GM23338 (cell line): ENCODE measurements at regions not wholly inside any gene's neighbourhood (a gene's known extent, or its start where the extent isn't known, plus 50 kb on each side); places are given as distances from the start of the nearest gene placed in this dataset.

Source experiments
- ATAC-seq: fragments of 200-7000 bp; cut with Tn5 transposase; 3 replicates; pipeline ENCODE4 v1.9.1; 2020
- DNase-seq: peaks from one replicate; pipeline ENCODE4 v3.0.0-alpha.2; 2015; ENCODE audit warnings: low spot score
- H2AFZ ChIP-seq: fragments of 200-600 bp; sonication (generic); 2 replicates; pipeline ENCODE4 v1.8.0; 2016; ENCODE audit warnings: antibody characterized with exemption, mild to moderate bottlenecking, moderate library complexity
- H3F3A ChIP-seq: fragments of 200-600 bp; sonication (generic); replicated peaks from 2 replicates; pipeline ENCODE4 v1.8.0; 2017; ENCODE audit warnings: antibody characterized with exemption, mixed run types, low read depth
- H3K27ac ChIP-seq: fragments of 200-600 bp; sonication (generic); 2 replicates; pipeline ENCODE4 v1.6.1; 2016; ENCODE audit warnings: low read depth
- H3K27me3 ChIP-seq: fragments of 200-600 bp; sonication (generic); 2 replicates; pipeline ENCODE4 v1.8.0; 2016; ENCODE audit warnings: mild to moderate bottlenecking, mixed run types, moderate library complexity; ENCODE audit not compliant: insufficient read depth
- H3K36me3 ChIP-seq: fragments of 200-600 bp; sonication (generic); 2 replicates; pipeline ENCODE4 v1.8.0; 2016; ENCODE audit warnings: mild to moderate bottlenecking; ENCODE audit not compliant: insufficient read depth
- H3K4me1 ChIP-seq: fragments of 200-600 bp; sonication (generic); 2 replicates; pipeline ENCODE4 v1.8.0; 2016; ENCODE audit warnings: mild to moderate bottlenecking, moderate library complexity; ENCODE audit not compliant: insufficient read depth
- H3K4me2 ChIP-seq: fragments of 200-600 bp; sonication (generic); 2 replicates; pipeline ENCODE4 v1.7.1; 2017; ENCODE audit warnings: mixed run types
- H3K4me3 ChIP-seq: fragments of 200-600 bp; sonication (generic); 2 replicates; pipeline ENCODE4 v1.6.1; 2016; ENCODE audit warnings: mixed run types
- H3K79me2 ChIP-seq: fragments of 200-600 bp; sonication (generic); replicated peaks from 2 replicates; pipeline ENCODE4 v1.8.0; 2017; ENCODE audit warnings: mild to moderate bottlenecking; ENCODE audit not compliant: insufficient read depth
- H3K9me2 ChIP-seq: fragments of 200-600 bp; sonication (generic); 2 replicates; pipeline ENCODE4 v1.8.0; 2017; ENCODE audit not compliant: insufficient read depth
- H4K20me1 ChIP-seq: fragments of 200-600 bp; sonication (generic); replicated peaks from 2 replicates; pipeline ENCODE4 v1.8.0; 2017; ENCODE audit warnings: mild to moderate bottlenecking; ENCODE audit not compliant: insufficient read depth
- H3K27ac Mint-ChIP-seq: 2 replicates; pipeline ENCODE4 v1.8.0; 2020; ENCODE audit warnings: inconsistent platforms, mild to moderate bottlenecking, moderate library complexity, mixed read lengths
- H3K27me3 Mint-ChIP-seq: 3 replicates; pipeline ENCODE4 v1.8.0; 2022; ENCODE audit warnings: low read depth, mild to moderate bottlenecking, moderate library complexity, mixed read lengths, inconsistent platforms; ENCODE audit not compliant: insufficient read depth, poor library complexity
- H3K36me3 Mint-ChIP-seq: 3 replicates; pipeline ENCODE4 v1.8.0; 2021; ENCODE audit warnings: low read depth, mild to moderate bottlenecking, inconsistent platforms, moderate library complexity, mixed read lengths
- H3K4me1 Mint-ChIP-seq: 3 replicates; pipeline ENCODE4 v1.8.0; 2020; ENCODE audit warnings: mild to moderate bottlenecking, inconsistent platforms, mixed read lengths
- H3K4me3 Mint-ChIP-seq: 3 replicates; pipeline ENCODE4 v1.8.0; 2021; ENCODE audit warnings: moderate library complexity, mild to moderate bottlenecking, inconsistent platforms, mixed read lengths
- H3K9me3 Mint-ChIP-seq: 3 replicates; pipeline ENCODE4 v1.8.0; 2020; ENCODE audit warnings: moderate library complexity, mild to moderate bottlenecking, inconsistent platforms, mixed read lengths
- CREB1 ChIP-seq: fragments of 250-450 bp; sonication (Bioruptor Pico); IDR thresholded peaks from 2 replicates; pipeline ENCODE4 v1.5.0; 2020; ENCODE audit warnings: low read depth, mild to moderate bottlenecking, moderate library complexity
- CTCF ChIP-seq, 2 experiments: fragments of 200-600 bp in 1 of 2; sonication (generic) in 1 of 2; conservative IDR thresholded peaks; 2 replicates each; pipeline versions ENCODE4 v1.5.1 to v1.6.1; 2016 to 2017; ENCODE audit warnings: antibody characterized with exemption in 2 of 2, low read depth in 2 of 2, mild to moderate bottlenecking in 2 of 2, moderate library complexity in 1 of 2
- ETS1 ChIP-seq: IDR thresholded peaks from 2 replicates; pipeline ENCODE4 v1.6.1; 2016; ENCODE audit warnings: antibody characterized with exemption
- POLR2AphosphoS5 ChIP-seq: IDR thresholded peaks from 2 replicates; pipeline ENCODE4 v1.6.1; 2016; ENCODE audit warnings: antibody characterized with exemption, low read depth
- STAT1 ChIP-seq: IDR thresholded peaks from one replicate; pipeline ENCODE4 v1.6.1; 2016; ENCODE audit warnings: antibody characterized with exemption; ENCODE audit not compliant: unreplicated experiment
- ZNF331 ChIP-seq: fragments of 250-450 bp; sonication (Bioruptor Pico); IDR thresholded peaks from 2 replicates; pipeline ENCODE4 v1.5.0; 2020; ENCODE audit warnings: low read depth, mild to moderate bottlenecking, moderate library complexity
- ZNF462 ChIP-seq: fragments of 250-450 bp; sonication (Bioruptor Pico); IDR thresholded peaks from 2 replicates; pipeline ENCODE4 v1.5.0; 2020; ENCODE audit warnings: mild to moderate bottlenecking, moderate library complexity

GRCh38 chrX:98294310-98294709 is 1410.6 kb downstream of the RPA4 start (continued):
- TF ChIP-seq ZNF462: no peak
- no peak for TF ChIP-seq STAT1

GRCh38 chrX:98296129-98296528 is 1412.4 kb downstream of the RPA4 start:
- Histone ChIP-seq H3K4me1 (peaks cover 25% of the 10 kb centered on the region), H3K4me2 (no peak overlapping the region), H3K27me3 (no peaks in the 10 kb centered on the region), H3K79me2 (no peaks in the 10 kb centered on the region), H3K9me2 (no peaks in the 10 kb centered on the region), H3K36me3 (no peaks in the 10 kb centered on the region), H3K4me3 (no peak overlapping the region), H4K20me1 (no peaks in the 10 kb centered on the region), H3F3A (no peaks in the 10 kb centered on the region), H2AFZ (no peak overlapping the region), H3K27ac (no peak overlapping the region)
- H3K4me1 Mint-ChIP-seq: peaks cover 16% of the 10 kb centered on the region; the same call in 2 of the 3 replicates
- peaks cover 9% of the 10 kb centered on the region for H3K36me3 Mint-ChIP-seq
- no peak overlapping the region for H3K4me3 Mint-ChIP-seq
- DNase-seq (no peak), ATAC-seq (no peak)
- peaks cover 3% of the 10 kb centered on the region for H3K27me3 Mint-ChIP-seq
- H3K27ac Mint-ChIP-seq: no peak overlapping the region
- H3K9me3 Mint-ChIP-seq: peaks cover 11% of the 10 kb centered on the region
- TF ChIP-seq ETS1 (no peak), POLR2AphosphoS5 (no peak), ZNF331 (CRISPR knock-in tag) (no peak), ZNF462 (no peak), STAT1 (no peak), CREB1 (no peak), CTCF (conservative IDR thresholded peaks at IDR 0.05; ENCODE audit: low read depth in 2 of 2) (no peak)
